ENCODE measurements at regions not wholly inside any gene's neighbourhood (a gene's known extent, or its start where the extent isn't known, plus 50 kb on each side); places are given as distances from the start of the nearest gene placed in this dataset.

GRCh38 chr4:123893011-123893981 is 496.7 kb downstream of the SPRY1 start:
- Mint-ChIP-seq H3K27ac (no peak overlapping the region), H3K27me3 (no peaks in the 10 kb centered on the region), H3K4me3 (no peak overlapping the region), H3K4me1 (no peaks in the 10 kb centered on the region), H3K9me3 (no peaks in the 10 kb centered on the region), H3K36me3 (ENCODE audit: low read depth) (no peaks in the 10 kb centered on the region)
- POLR2A ChIA-PET = no interaction called here
- no peak for DNase-seq
- CTCF ChIA-PET = no interaction called here

- Mint-ChIP-seq H3K9me3 (no peaks in the 10 kb centered on the region), H3K4me1 (no peaks in the 10 kb centered on the region), H3K27ac (no peak overlapping the region), H3K27me3 (no peaks in the 10 kb centered on the region), H3K36me3 (ENCODE audit: low read depth) (no peaks in the 10 kb centered on the region), H3K4me3 (no peak overlapping the region)
- CTCF ChIA-PET = no interaction called here
- POLR2A ChIA-PET = no interaction called here
- no peak for DNase-seq
These were observed 500.0 kb downstream of the SPRY1 start for GRCh38 chr4:123896446-123897071.

- DNase-seq = no peak
- no peaks in the 10 kb centered on the region for H3K36me3 Mint-ChIP-seq (ENCODE audit: low read depth)
- POLR2A ChIA-PET = no interaction called here
- no peak overlapping the region for H3K27ac Mint-ChIP-seq
- H3K9me3 Mint-ChIP-seq = no peaks in the 10 kb centered on the region
- no peaks in the 10 kb centered on the region for H3K4me1 Mint-ChIP-seq
- no peak overlapping the region for H3K4me3 Mint-ChIP-seq
- H3K27me3 Mint-ChIP-seq = no peaks in the 10 kb centered on the region
- CTCF ChIA-PET = no interaction called here
These were observed 502.5 kb downstream of the SPRY1 start for GRCh38 chr4:123898946-123899666.

- H3K27me3 Mint-ChIP-seq = no peaks in the 10 kb centered on the region
- H3K36me3 Mint-ChIP-seq (ENCODE audit: low read depth) = no peaks in the 10 kb centered on the region
- H3K4me1 Mint-ChIP-seq = no peaks in the 10 kb centered on the region
- DNase-seq = no peak
- POLR2A ChIA-PET = no interaction called here
- no peak overlapping the region for H3K27ac Mint-ChIP-seq
- no peaks in the 10 kb centered on the region for H3K9me3 Mint-ChIP-seq
- H3K4me3 Mint-ChIP-seq = no peak overlapping the region
- CTCF ChIA-PET = no interaction called here
These were observed 508.3 kb downstream of the SPRY1 start for GRCh38 chr4:123904882-123905281.

- H3K36me3 Mint-ChIP-seq (ENCODE audit: low read depth) = no peaks in the 10 kb centered on the region
- ChIA-PET POLR2A (no interaction called here), CTCF (no interaction called here)
- H3K4me3 Mint-ChIP-seq = no peak overlapping the region
- no peak overlapping the region for H3K27ac Mint-ChIP-seq
- no peaks in the 10 kb centered on the region for H3K27me3 Mint-ChIP-seq
- no peak for DNase-seq
- H3K9me3 Mint-ChIP-seq = no peaks in the 10 kb centered on the region
- H3K4me1 Mint-ChIP-seq = no peaks in the 10 kb centered on the region
These were observed 517.0 kb downstream of the SPRY1 start for GRCh38 chr4:123913598-123913997.

- Mint-ChIP-seq H3K27me3 (no peaks in the 10 kb centered on the region), H3K4me1 (no peaks in the 10 kb centered on the region), H3K4me3 (no peak overlapping the region), H3K36me3 (ENCODE audit: low read depth) (no peaks in the 10 kb centered on the region), H3K27ac (no peak overlapping the region), H3K9me3 (no peaks in the 10 kb centered on the region)
- ChIA-PET CTCF (no interaction called here), POLR2A (no interaction called here)
- no peak for DNase-seq
These were observed 520.2 kb downstream of the SPRY1 start for GRCh38 chr4:123916821-123917220.

GRCh38 chr4:123919576-123920098 is 523.0 kb downstream of the SPRY1 start:
- Mint-ChIP-seq H3K36me3 (ENCODE audit: low read depth) (no peaks in the 10 kb centered on the region), H3K9me3 (no peaks in the 10 kb centered on the region)

GRCh38 chr4:123921339-123921738 is 524.7 kb downstream of the SPRY1 start:
- Mint-ChIP-seq H3K27ac (no peak overlapping the region), H3K4me3 (no peak overlapping the region), H3K27me3 (no peaks in the 10 kb centered on the region), H3K4me1 (no peaks in the 10 kb centered on the region), H3K36me3 (ENCODE audit: low read depth) (no peaks in the 10 kb centered on the region), H3K9me3 (no peaks in the 10 kb centered on the region)
- no peak for DNase-seq
- POLR2A ChIA-PET = no interaction called here
- CTCF ChIA-PET = no interaction called here

More at GRCh38 chr4:123919576-123920098, 523.0 kb downstream of the SPRY1 start:
- no peak overlapping the region for H3K27ac Mint-ChIP-seq
- no peak overlapping the region for H3K4me3 Mint-ChIP-seq
- H3K27me3 Mint-ChIP-seq = no peaks in the 10 kb centered on the region
- H3K4me1 Mint-ChIP-seq = no peaks in the 10 kb centered on the region
- ChIA-PET CTCF (no interaction called here), POLR2A (no interaction called here)
- DNase-seq = no peak

GRCh38 chr4:123922847-123923246 is 526.3 kb downstream of the SPRY1 start:
- no peak overlapping the region for H3K27ac Mint-ChIP-seq
- no peaks in the 10 kb centered on the region for H3K36me3 Mint-ChIP-seq (ENCODE audit: low read depth)
- no peak overlapping the region for H3K4me3 Mint-ChIP-seq
- no peak for DNase-seq
- POLR2A ChIA-PET = no interaction called here
- H3K27me3 Mint-ChIP-seq = peaks cover 2% of the 10 kb centered on the region
- H3K9me3 Mint-ChIP-seq = no peaks in the 10 kb centered on the region
- CTCF ChIA-PET = no interaction called here
- H3K4me1 Mint-ChIP-seq = no peaks in the 10 kb centered on the region

- H3K4me1 Mint-ChIP-seq = no peaks in the 10 kb centered on the region
These were observed 527.9 kb downstream of the SPRY1 start for GRCh38 chr4:123924536-123924935.

GRCh38 chr4:123929565-123929964 is 533.0 kb downstream of the SPRY1 start:
- Mint-ChIP-seq H3K27ac (no peak overlapping the region), H3K4me3 (no peak overlapping the region), H3K9me3 (peaks cover 2% of the 10 kb centered on the region), H3K27me3 (peaks cover 2% of the 10 kb centered on the region), H3K4me1 (no peaks in the 10 kb centered on the region), H3K36me3 (ENCODE audit: low read depth) (no peaks in the 10 kb centered on the region)
- no peak for DNase-seq
- CTCF ChIA-PET = no interaction called here
- POLR2A ChIA-PET = no interaction called here

More at GRCh38 chr4:123924536-123924935, 527.9 kb downstream of the SPRY1 start:
- ChIA-PET POLR2A (interaction anchor here (0.5 kb wide), 1 partner anchor 732 kb away, joined by 3 read pairs; no protein-coding TSS in a partner anchor), CTCF (no interaction called here)
- DNase-seq = no peak
- Mint-ChIP-seq H3K27me3 (peaks cover 2% of the 10 kb centered on the region), H3K4me3 (no peak overlapping the region), H3K27ac (no peak overlapping the region), H3K9me3 (no peaks in the 10 kb centered on the region), H3K36me3 (ENCODE audit: low read depth) (no peaks in the 10 kb centered on the region)

- CTCF ChIA-PET = no interaction called here
- POLR2A ChIA-PET = no interaction called here
- DNase-seq = no peak
These were observed 534.4 kb downstream of the SPRY1 start for GRCh38 chr4:123930996-123931395.

GRCh38 chr4:123934096-123934495 is 537.5 kb downstream of the SPRY1 start:
- no peaks in the 10 kb centered on the region for H3K4me1 Mint-ChIP-seq
- no peaks in the 10 kb centered on the region for H3K36me3 Mint-ChIP-seq (ENCODE audit: low read depth)
- H3K4me3 Mint-ChIP-seq = no peak overlapping the region
- CTCF ChIA-PET = no interaction called here
- POLR2A ChIA-PET = no interaction called here
- no peak overlapping the region for H3K27ac Mint-ChIP-seq
- H3K9me3 Mint-ChIP-seq = peaks cover 2% of the 10 kb centered on the region
- no peak for DNase-seq
- peaks cover 2% of the 10 kb centered on the region for H3K27me3 Mint-ChIP-seq

More at GRCh38 chr4:123930996-123931395, 534.4 kb downstream of the SPRY1 start:
- H3K27ac Mint-ChIP-seq = no peak overlapping the region
- H3K4me3 Mint-ChIP-seq = no peak overlapping the region
- peaks cover 2% of the 10 kb centered on the region for H3K9me3 Mint-ChIP-seq
- no peaks in the 10 kb centered on the region for H3K36me3 Mint-ChIP-seq (ENCODE audit: low read depth)
- peaks cover 2% of the 10 kb centered on the region for H3K27me3 Mint-ChIP-seq
- no peaks in the 10 kb centered on the region for H3K4me1 Mint-ChIP-seq
